Stimulated activated naive CD4-positive, alpha-beta T cell (primary cell): ENCODE measurements at regions not wholly inside any gene's neighbourhood (a gene's known extent, or its start where the extent isn't known, plus 50 kb on each side); places are given as distances from the start of the nearest gene placed in this dataset.
"Not testable (repeated sequence)": the region's sequence is repeated elsewhere in the genome, so short reads cannot be mapped to it uniquely, and the experiment has no call there.

ENCODE experiments used
- DNase-seq, 6 experiments: peaks; one replicate each; lab custom pipeline; 2025; lab: John Stamatoyannopoulos, UW

DNA sequence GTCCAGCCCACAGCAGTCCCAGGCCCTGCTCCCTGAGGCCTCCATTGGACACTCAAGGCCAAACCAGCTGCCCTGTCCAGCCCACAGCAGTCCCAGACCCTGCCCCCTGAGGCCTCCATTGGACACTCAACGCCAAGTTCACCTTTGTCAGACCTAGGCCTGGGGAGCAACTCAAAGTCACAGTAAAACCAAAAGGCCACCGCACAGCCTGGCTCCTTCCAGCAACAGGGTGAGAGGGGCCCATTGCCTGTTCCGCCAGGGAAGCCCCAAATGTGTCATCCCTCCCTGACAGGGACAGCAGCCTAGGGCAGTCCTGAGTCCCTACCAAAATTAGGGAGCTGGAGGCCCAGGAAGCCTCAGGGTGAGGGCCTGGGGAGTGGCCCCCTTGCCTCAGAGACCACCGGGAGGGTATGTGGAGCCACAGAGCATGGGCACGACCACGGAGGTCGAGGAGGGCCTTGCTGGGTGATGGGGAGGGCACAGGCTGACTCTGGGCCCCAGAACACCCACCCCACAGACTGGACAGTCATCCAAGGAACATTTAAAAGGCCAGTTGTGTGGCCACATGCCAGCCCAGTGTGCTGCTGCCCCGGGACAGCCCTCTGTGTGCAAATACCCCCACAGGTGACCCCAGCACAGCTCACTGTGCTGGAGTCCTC is 66.5 kb upstream of the PPP2R2D start:
- DNase-seq, result no peak

GRCh38 chr10:131838966-131839742 is 61.7 kb upstream of the PPP2R2D start:
- DNase-seq, result no peak

- DNase-seq, result not testable (repeated sequence)
These were observed 60.7 kb upstream of the PPP2R2D start for GRCh38 chr10:131839880-131840787.

- DNase-seq, result no peak
These were observed 60.1 kb upstream of the PPP2R2D start for GRCh38 chr10:131840788-131841118.

DNA sequence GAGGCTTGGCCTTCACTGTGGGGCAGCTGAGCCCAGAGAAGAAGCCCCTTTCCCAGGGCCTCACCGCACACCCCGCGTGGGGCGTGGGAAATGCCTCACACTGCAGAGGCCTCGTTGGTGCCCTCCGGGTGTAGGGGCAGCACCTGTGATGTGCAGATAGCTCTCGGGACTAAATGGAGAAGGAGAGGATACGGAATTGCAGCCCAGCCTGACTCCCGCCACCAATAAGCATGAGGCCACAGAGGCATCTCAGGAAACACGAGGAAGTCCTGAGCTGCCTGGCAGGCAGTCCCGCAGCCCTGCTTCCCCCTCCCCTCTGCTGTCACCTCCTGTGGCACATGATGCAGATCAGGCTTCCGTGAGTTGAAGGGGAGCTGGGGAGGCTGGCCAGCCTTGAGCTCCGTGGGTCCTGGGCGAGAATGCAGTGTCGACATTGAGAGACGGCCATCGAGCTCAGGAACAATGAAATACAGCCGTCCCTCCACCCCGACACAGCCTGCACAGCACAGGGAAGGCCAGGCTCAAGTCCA is 59.6 kb upstream of the PPP2R2D start:
- DNase-seq, result no peak

DNA sequence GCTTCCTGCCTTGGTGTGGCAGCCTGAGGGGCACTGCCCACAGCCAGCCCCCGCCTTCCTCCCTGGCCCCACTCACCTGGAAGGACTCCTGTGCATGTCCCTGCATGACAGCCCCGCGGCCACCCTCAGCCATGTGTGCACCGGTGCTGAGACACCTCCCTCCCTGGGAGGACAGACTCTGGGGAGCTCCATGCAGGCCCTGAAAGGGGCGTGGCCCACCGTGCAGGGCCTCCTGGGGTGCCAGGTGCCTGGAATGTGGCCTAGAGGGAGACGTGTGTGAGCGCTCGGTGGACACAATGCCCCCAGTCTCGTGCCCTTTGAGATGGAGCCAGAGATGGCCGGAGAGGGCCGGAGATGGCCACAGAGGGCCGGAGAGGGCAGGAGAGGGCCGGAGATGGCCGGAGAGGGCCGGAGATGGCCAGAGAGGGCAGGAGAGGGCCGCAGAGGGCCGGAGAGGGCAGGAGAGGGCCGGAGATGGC is 59.1 kb upstream of the PPP2R2D start:
- DNase-seq, result no peak

- no peak for DNase-seq
These were observed 58.3 kb upstream of the PPP2R2D start for GRCh38 chr10:131842351-131843088.

DNA sequence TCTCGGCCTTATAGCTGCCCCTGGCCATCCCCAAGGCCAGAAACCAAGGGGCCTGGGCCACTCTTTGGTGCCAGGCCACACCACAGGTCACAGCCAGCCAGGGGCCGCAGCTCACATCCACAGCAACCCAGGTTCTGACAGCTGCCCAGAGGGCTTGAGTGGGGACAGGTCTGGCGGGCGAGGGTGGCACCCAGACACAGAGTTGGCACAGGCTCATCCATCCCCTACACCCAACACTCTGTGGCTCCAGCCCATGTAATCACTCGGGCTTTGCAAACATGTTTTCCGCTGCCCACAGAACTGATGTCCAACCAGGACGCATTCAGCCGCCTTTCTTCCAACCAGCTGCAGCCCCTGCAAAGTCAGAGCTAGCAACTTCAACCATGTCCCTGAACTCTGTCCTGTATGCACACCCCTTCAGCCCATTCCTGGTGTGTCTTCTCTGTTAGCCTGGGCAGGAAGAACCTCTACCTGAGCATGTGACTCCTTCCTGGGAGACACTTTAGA is 57.7 kb upstream of the PPP2R2D start:
- no peak for DNase-seq

DNA sequence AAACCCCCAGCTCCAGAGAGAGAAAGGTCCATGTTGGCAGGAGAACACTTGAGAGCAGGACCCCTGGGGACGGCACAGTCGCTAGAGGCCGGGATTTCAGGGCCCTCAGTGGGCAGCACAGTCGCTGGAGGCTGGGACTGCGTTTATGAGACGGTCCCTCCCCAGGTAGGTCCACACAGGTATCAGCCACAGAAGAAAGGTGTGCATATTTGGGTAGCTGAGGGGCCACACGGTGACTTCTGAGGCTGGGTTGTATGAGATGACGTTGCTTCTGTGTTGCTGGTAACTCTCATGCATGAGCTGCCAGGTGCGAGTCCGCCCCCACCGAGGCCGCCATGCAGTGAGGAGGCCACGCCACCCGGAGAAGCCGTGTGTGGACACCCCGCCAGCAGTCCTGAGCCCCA is 56.9 kb upstream of the PPP2R2D start:
- no peak for DNase-seq

DNA sequence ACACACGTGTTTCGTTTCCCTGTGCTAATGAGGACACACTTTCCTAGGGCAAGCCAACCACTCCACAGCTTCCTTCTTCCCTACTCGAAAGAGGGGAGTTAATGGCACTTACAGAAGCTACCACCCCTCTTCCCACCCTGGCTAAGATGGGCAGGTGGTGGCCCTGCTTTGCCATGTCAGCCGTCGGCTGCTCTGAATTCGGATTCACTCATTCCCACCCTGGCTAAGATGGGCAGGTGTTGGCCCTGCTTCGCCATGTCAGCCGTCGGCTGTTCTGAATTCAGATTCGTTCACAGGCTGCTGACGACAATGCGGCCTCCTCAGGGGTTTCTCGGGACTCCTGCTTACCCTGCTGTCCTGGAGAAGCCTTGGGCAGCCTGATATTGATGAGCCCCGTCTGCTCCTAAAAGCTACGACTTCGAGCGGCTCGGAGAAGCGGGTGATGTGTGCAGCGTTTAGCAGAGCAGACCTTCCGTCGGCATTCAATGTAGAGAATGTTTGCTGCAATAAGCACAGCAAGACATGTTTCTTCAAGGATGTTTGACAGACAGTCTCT is 56.2 kb upstream of the PPP2R2D start:
- DNase-seq, result no peak

GRCh38 chr10:131845505-131846239 is 55.1 kb upstream of the PPP2R2D start:
- DNase-seq, result no peak

GRCh38 chr10:131846240-131847101 is 54.3 kb upstream of the PPP2R2D start:
- DNase-seq, result no peak

- DNase-seq, result no peak
These were observed 53.5 kb upstream of the PPP2R2D start for GRCh38 chr10:131847241-131847783.

DNA sequence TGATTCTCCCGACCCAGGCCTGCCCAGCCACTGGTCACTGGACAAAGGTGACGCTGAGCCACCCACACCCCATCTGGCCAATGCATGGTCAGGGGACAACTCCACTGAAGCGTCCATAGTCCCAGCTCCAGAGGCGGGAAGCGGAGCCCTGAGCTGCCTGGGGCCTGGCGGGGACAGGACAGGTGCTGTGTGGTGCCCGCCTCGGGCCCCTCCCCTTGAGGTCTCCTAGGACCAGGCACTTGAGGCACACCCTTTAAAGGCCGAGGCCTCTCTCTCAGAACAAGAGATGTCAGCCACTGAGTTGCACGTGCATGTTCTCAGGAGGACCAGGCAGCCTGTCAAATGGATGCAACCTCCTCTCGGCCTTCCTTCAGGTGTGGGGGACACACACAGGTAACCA is 52.5 kb upstream of the PPP2R2D start:
- no peak for DNase-seq

DNA sequence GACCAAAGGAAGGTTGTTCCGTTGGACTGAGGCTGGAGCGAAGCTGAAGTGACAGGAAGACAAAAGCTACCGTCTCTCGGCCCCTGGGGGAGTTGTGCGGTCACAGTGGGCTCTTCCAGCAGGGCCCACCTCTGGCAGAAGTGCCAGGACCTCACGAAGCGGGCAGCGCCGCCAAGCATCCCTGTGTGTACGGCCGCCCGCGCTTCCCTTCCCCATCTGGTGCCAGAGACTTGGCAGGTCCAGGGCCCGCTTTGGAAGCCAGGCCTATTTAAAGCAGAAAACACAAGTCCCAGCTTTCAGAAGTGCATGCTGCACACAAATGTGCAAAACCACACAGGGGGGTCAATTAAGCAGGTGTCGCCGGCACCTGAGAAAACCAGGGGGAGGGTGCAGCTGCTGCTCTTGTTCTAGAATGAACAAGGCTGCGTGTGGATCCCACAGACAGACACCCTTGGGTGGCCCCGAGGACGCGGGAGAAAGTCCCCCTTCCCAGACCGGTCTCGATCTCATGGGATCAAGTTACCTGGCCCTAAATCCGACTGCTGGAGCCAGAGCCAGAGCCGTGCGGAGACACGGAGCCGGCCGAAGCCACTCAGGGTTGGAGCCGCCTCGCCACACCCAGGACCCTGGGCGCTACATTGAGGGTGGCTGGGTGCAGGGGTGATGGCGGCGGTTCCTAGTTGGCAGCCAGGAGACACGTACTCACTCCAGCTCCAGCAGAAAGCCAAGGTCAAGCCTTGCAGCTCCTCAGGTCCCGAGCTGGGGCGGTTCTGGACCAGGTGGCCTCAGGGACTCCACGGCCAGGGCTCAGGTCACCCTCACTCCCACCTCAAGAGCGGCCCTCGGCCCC is 51.8 kb upstream of the PPP2R2D start:
- no peak for DNase-seq

DNA sequence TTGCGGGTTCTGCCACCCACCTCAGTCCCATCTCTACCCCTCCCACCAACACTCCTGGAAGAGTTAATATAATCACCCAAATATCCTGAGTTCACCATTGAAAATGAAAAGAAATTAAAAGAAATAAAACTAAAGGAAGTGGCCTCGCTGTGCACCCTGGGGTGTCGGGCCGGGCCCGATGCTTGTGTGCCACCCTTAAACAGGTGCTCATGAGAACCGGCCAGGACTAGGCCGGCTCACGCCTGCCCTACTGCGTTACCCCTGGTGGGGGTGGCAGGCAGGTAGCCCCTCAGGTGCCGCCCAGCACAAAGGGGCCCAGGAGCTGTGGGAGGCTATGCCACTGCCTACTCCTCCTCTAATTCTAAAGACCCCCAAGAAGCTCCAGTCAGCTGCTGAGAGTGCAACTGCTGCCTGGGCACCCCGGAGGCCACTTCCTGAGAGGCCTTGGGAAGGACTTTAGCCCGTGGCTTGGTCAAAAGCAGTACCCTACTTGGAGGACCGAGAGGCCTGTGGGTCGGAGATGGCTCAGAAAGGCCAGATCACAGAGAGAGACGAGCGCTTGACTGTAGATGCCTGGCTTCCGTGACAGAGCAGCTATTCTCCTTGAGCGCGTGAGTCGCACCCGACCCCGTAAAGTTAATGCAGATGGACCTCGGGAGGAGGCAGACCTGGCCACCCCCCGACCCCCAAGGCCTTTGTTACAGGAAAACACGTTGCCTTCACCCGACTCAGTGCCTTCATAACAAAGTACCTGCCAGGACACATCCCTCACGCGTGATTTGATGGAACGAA is 51.0 kb upstream of the PPP2R2D start:
- DNase-seq, result no peak

GRCh38 chr10:131850383-131850870 is 50.4 kb upstream of the PPP2R2D start:
- no peak for DNase-seq
